ENCODE measurements at regions not wholly inside any gene's neighbourhood (a gene's known extent, or its start where the extent isn't known, plus 50 kb on each side); places are given as distances from the start of the nearest gene placed in this dataset.

- no peaks in the 10 kb centered on the region for H3K36me3 Mint-ChIP-seq (ENCODE audit: low read depth)
- DNase-seq (no peak), ATAC-seq (no peak)
- H3K27me3 Mint-ChIP-seq (ENCODE audit: low read depth), result peaks cover 12% of the 10 kb centered on the region
- ChIA-PET POLR2A (no interaction called here), CTCF (no interaction called here)
- no peaks in the 10 kb centered on the region for H3K4me1 Mint-ChIP-seq (ENCODE audit: low read depth)
- no peak overlapping the region for H3K27ac Mint-ChIP-seq
- no peak overlapping the region for H3K4me3 Mint-ChIP-seq
- H3K9me3 Mint-ChIP-seq (ENCODE audit: insufficient read depth), result no peaks in the 10 kb centered on the region
Observed at GRCh38 chr1:38641661-38642060, 217.9 kb downstream of the RRAGC start.

- Mint-ChIP-seq H3K4me3 (no peak overlapping the region), H3K27ac (no peak overlapping the region), H3K27me3 (ENCODE audit: low read depth) (peaks cover 12% of the 10 kb centered on the region), H3K36me3 (ENCODE audit: low read depth) (no peaks in the 10 kb centered on the region), H3K4me1 (ENCODE audit: low read depth) (no peaks in the 10 kb centered on the region), H3K9me3 (ENCODE audit: insufficient read depth) (no peaks in the 10 kb centered on the region)
- DNase-seq (no peak), ATAC-seq (no peak)
- CTCF ChIA-PET, result no interaction called here
- POLR2A ChIA-PET, result no interaction called here
Observed at GRCh38 chr1:38640371-38640770, 219.2 kb downstream of the RRAGC start.

GRCh38 chr1:38628241-38628640, 231.3 kb downstream of the RRAGC start:
- ATAC-seq, result no peak
- ChIA-PET CTCF (no interaction called here), POLR2A (no interaction called here)
- H3K36me3 Mint-ChIP-seq (ENCODE audit: low read depth), result no peaks in the 10 kb centered on the region
- H3K9me3 Mint-ChIP-seq (ENCODE audit: insufficient read depth), result no peaks in the 10 kb centered on the region
- peaks cover 20% of the 10 kb centered on the region for H3K27me3 Mint-ChIP-seq (ENCODE audit: low read depth)
- H3K4me1 Mint-ChIP-seq (ENCODE audit: low read depth), result no peaks in the 10 kb centered on the region
- no peak for DNase-seq
- no peak overlapping the region for H3K4me3 Mint-ChIP-seq
- no peak overlapping the region for H3K27ac Mint-ChIP-seq

GRCh38 chr1:38625939-38626338, 233.6 kb downstream of the RRAGC start:
- ATAC-seq, result no peak
- H3K27ac Mint-ChIP-seq, result no peak overlapping the region
- no peaks in the 10 kb centered on the region for H3K36me3 Mint-ChIP-seq (ENCODE audit: low read depth)
- H3K4me1 Mint-ChIP-seq (ENCODE audit: low read depth), result no peaks in the 10 kb centered on the region
- H3K9me3 Mint-ChIP-seq (ENCODE audit: insufficient read depth), result no peaks in the 10 kb centered on the region
- H3K27me3 Mint-ChIP-seq (ENCODE audit: low read depth), result peaks cover 8% of the 10 kb centered on the region
- DNase-seq, result no peak
- ChIA-PET CTCF (no interaction called here), POLR2A (no interaction called here)
- no peak overlapping the region for H3K4me3 Mint-ChIP-seq

- ChIA-PET POLR2A (no interaction called here), CTCF (no interaction called here)
- no peak overlapping the region for H3K4me3 Mint-ChIP-seq
- H3K36me3 Mint-ChIP-seq (ENCODE audit: low read depth), result no peaks in the 10 kb centered on the region
- no peaks in the 10 kb centered on the region for H3K9me3 Mint-ChIP-seq (ENCODE audit: insufficient read depth)
- peaks cover 2% of the 10 kb centered on the region for H3K27me3 Mint-ChIP-seq (ENCODE audit: low read depth)
- ATAC-seq (no peak), DNase-seq (no peak)
- no peaks in the 10 kb centered on the region for H3K4me1 Mint-ChIP-seq (ENCODE audit: low read depth)
- no peak overlapping the region for H3K27ac Mint-ChIP-seq
Observed at GRCh38 chr1:38624336-38625039, 235.1 kb downstream of the RRAGC start.

- ChIA-PET CTCF (no interaction called here), POLR2A (no interaction called here)
- ATAC-seq (no peak), DNase-seq (no peak)
- H3K4me1 Mint-ChIP-seq (ENCODE audit: low read depth), result no peaks in the 10 kb centered on the region
- no peak overlapping the region for H3K27ac Mint-ChIP-seq
- H3K4me3 Mint-ChIP-seq, result no peak overlapping the region
- H3K36me3 Mint-ChIP-seq (ENCODE audit: low read depth), result no peaks in the 10 kb centered on the region
- no peaks in the 10 kb centered on the region for H3K9me3 Mint-ChIP-seq (ENCODE audit: insufficient read depth)
- peaks cover 2% of the 10 kb centered on the region for H3K27me3 Mint-ChIP-seq (ENCODE audit: low read depth)
Observed at GRCh38 chr1:38623529-38623928, 236.0 kb downstream of the RRAGC start.

GRCh38 chr1:38622197-38622596, 237.4 kb downstream of the RRAGC start:
- Mint-ChIP-seq H3K9me3 (ENCODE audit: insufficient read depth) (no peaks in the 10 kb centered on the region), H3K36me3 (ENCODE audit: low read depth) (no peaks in the 10 kb centered on the region), H3K27ac (no peak overlapping the region), H3K4me1 (ENCODE audit: low read depth) (no peaks in the 10 kb centered on the region), H3K4me3 (no peak overlapping the region), H3K27me3 (ENCODE audit: low read depth) (peaks cover 2% of the 10 kb centered on the region)
- ChIA-PET CTCF (no interaction called here), POLR2A (no interaction called here)
- DNase-seq (no peak), ATAC-seq (no peak)

- DNase-seq (no peak), ATAC-seq (no peak)
- peaks cover 2% of the 10 kb centered on the region for H3K27me3 Mint-ChIP-seq (ENCODE audit: low read depth)
- ChIA-PET CTCF (no interaction called here), POLR2A (no interaction called here)
- H3K4me1 Mint-ChIP-seq (ENCODE audit: low read depth), result no peaks in the 10 kb centered on the region
- no peak overlapping the region for H3K4me3 Mint-ChIP-seq
- H3K9me3 Mint-ChIP-seq (ENCODE audit: insufficient read depth), result no peaks in the 10 kb centered on the region
- H3K27ac Mint-ChIP-seq, result no peak overlapping the region
- H3K36me3 Mint-ChIP-seq (ENCODE audit: low read depth), result no peaks in the 10 kb centered on the region
Observed at GRCh38 chr1:38616846-38617245, 242.7 kb downstream of the RRAGC start.

GRCh38 chr1:38615680-38616079, 243.9 kb downstream of the RRAGC start:
- POLR2A ChIA-PET, result no interaction called here
- H3K36me3 Mint-ChIP-seq (ENCODE audit: low read depth), result no peaks in the 10 kb centered on the region
- ATAC-seq (no peak), DNase-seq (no peak)
- CTCF ChIA-PET, result no interaction called here
- no peaks in the 10 kb centered on the region for H3K9me3 Mint-ChIP-seq (ENCODE audit: insufficient read depth)
- no peak overlapping the region for H3K27ac Mint-ChIP-seq
- H3K27me3 Mint-ChIP-seq (ENCODE audit: low read depth), result peaks cover 2% of the 10 kb centered on the region
- H3K4me1 Mint-ChIP-seq (ENCODE audit: low read depth), result no peaks in the 10 kb centered on the region
- no peak overlapping the region for H3K4me3 Mint-ChIP-seq

- Mint-ChIP-seq H3K36me3 (ENCODE audit: low read depth) (no peaks in the 10 kb centered on the region), H3K9me3 (ENCODE audit: insufficient read depth) (no peaks in the 10 kb centered on the region), H3K27ac (no peak overlapping the region), H3K4me1 (ENCODE audit: low read depth) (no peaks in the 10 kb centered on the region), H3K27me3 (ENCODE audit: low read depth) (peaks cover 5% of the 10 kb centered on the region), H3K4me3 (no peak overlapping the region)
- no peak for ATAC-seq
- CTCF ChIA-PET, result no interaction called here
- DNase-seq, result no peak
- POLR2A ChIA-PET, result no interaction called here
Observed at GRCh38 chr1:38614861-38615260, 244.7 kb downstream of the RRAGC start.

- POLR2A ChIA-PET, result no interaction called here
Observed at GRCh38 chr1:38613996-38614395, 245.6 kb downstream of the RRAGC start.

GRCh38 chr1:38612951-38613350, 246.6 kb downstream of the RRAGC start:
- Mint-ChIP-seq H3K27me3 (ENCODE audit: low read depth) (peaks cover 7% of the 10 kb centered on the region), H3K4me1 (ENCODE audit: low read depth) (no peaks in the 10 kb centered on the region), H3K27ac (no peak overlapping the region), H3K36me3 (ENCODE audit: low read depth) (no peaks in the 10 kb centered on the region), H3K4me3 (no peak overlapping the region), H3K9me3 (ENCODE audit: insufficient read depth) (no peaks in the 10 kb centered on the region)
- CTCF ChIA-PET, result no interaction called here
- POLR2A ChIA-PET, result no interaction called here
- no peak for ATAC-seq
- no peak for DNase-seq

More at GRCh38 chr1:38613996-38614395, 245.6 kb downstream of the RRAGC start:
- no peak overlapping the region for H3K27ac Mint-ChIP-seq
- CTCF ChIA-PET, result no interaction called here
- no peaks in the 10 kb centered on the region for H3K9me3 Mint-ChIP-seq (ENCODE audit: insufficient read depth)
- no peaks in the 10 kb centered on the region for H3K36me3 Mint-ChIP-seq (ENCODE audit: low read depth)
- H3K4me1 Mint-ChIP-seq (ENCODE audit: low read depth), result no peaks in the 10 kb centered on the region
- no peak for DNase-seq
- peaks cover 7% of the 10 kb centered on the region for H3K27me3 Mint-ChIP-seq (ENCODE audit: low read depth)
- H3K4me3 Mint-ChIP-seq, result no peak overlapping the region
- no peak for ATAC-seq

- POLR2A ChIA-PET, result no interaction called here
- H3K36me3 Mint-ChIP-seq (ENCODE audit: low read depth), result no peaks in the 10 kb centered on the region
- H3K4me1 Mint-ChIP-seq (ENCODE audit: low read depth), result no peaks in the 10 kb centered on the region
- CTCF ChIA-PET, result no interaction called here
- no peaks in the 10 kb centered on the region for H3K9me3 Mint-ChIP-seq (ENCODE audit: insufficient read depth)
- peaks cover 7% of the 10 kb centered on the region for H3K27me3 Mint-ChIP-seq (ENCODE audit: low read depth)
- no peak overlapping the region for H3K4me3 Mint-ChIP-seq
- ATAC-seq (no peak), DNase-seq (no peak)
- no peak overlapping the region for H3K27ac Mint-ChIP-seq
Observed at GRCh38 chr1:38611664-38612211, 247.8 kb downstream of the RRAGC start.
